Fibroblast of skin of scalp (primary cell): ENCODE measurements at regions not wholly inside any gene's neighbourhood (a gene's known extent, or its start where the extent isn't known, plus 50 kb on each side); places are given as distances from the start of the nearest gene placed in this dataset.
"Not testable (repeated sequence)": the region's sequence is repeated elsewhere in the genome, so short reads cannot be mapped to it uniquely, and the experiment has no call there.

ENCODE experiments used
- DNase-seq: peaks from one replicate; pipeline ENCODE4 v3.0.0-alpha.2; 2013

- no peak for DNase-seq
These were observed 670.1 kb upstream of the SOX11 start for GRCh38 chr2:5022061-5022460.

GRCh38 chr2:5022708-5023635 lies 669.2 kb upstream of the SOX11 start:
- not testable (repeated sequence) for DNase-seq

- no peak for DNase-seq
These were observed 665.5 kb upstream of the SOX11 start for GRCh38 chr2:5026571-5027234.

- DNase-seq: no peak
These were observed 657.1 kb upstream of the SOX11 start for GRCh38 chr2:5035057-5035488.

- no peak for DNase-seq
These were observed 655.9 kb upstream of the SOX11 start for GRCh38 chr2:5036256-5036655.

- no peak for DNase-seq
These were observed 652.8 kb upstream of the SOX11 start for GRCh38 chr2:5039241-5039975.

- no peak for DNase-seq
These were observed 651.6 kb upstream of the SOX11 start for GRCh38 chr2:5040571-5040970.

GRCh38 chr2:5041501-5041900 lies 650.7 kb upstream of the SOX11 start:
- DNase-seq: no peak

GRCh38 chr2:5042666-5043440 lies 649.3 kb upstream of the SOX11 start:
- DNase-seq: no peak

GRCh38 chr2:5051300-5051699 lies 640.9 kb upstream of the SOX11 start:
- no peak for DNase-seq

- no peak for DNase-seq
These were observed 639.3 kb upstream of the SOX11 start for GRCh38 chr2:5052905-5053304.

- DNase-seq: no peak
These were observed 634.3 kb upstream of the SOX11 start for GRCh38 chr2:5057891-5058351.

GRCh38 chr2:5060956-5061355 lies 631.2 kb upstream of the SOX11 start:
- no peak for DNase-seq

GRCh38 chr2:5064687-5065086 lies 627.5 kb upstream of the SOX11 start:
- DNase-seq: no peak

GRCh38 chr2:5067816-5068215 lies 624.4 kb upstream of the SOX11 start:
- no peak for DNase-seq

GRCh38 chr2:5070257-5070656 lies 621.9 kb upstream of the SOX11 start:
- DNase-seq: no peak

GRCh38 chr2:5074733-5075132 lies 617.5 kb upstream of the SOX11 start:
- no peak for DNase-seq

- DNase-seq: no peak
These were observed 615.6 kb upstream of the SOX11 start for GRCh38 chr2:5076599-5076998.

- DNase-seq: peak; percentile 20
These were observed 614.6 kb upstream of the SOX11 start for GRCh38 chr2:5077479-5078089.

GRCh38 chr2:5083402-5083801 lies 608.8 kb upstream of the SOX11 start:
- no peak for DNase-seq

GRCh38 chr2:5089409-5089808 lies 602.8 kb upstream of the SOX11 start:
- no peak for DNase-seq

GRCh38 chr2:5093056-5093455 lies 599.1 kb upstream of the SOX11 start:
- no peak for DNase-seq
